MM.1S (cell line): ENCODE measurements at regions not wholly inside any gene's neighbourhood (a gene's known extent, or its start where the extent isn't known, plus 50 kb on each side); places are given as distances from the start of the nearest gene placed in this dataset.

Experiments used
- DNase-seq: peaks from one replicate; pipeline ENCODE4 v3.0.0-alpha.2; 2015
- H2AFZ ChIP-seq: fragments of 300-600 bp; sonication (generic); 2 replicates; pipeline ENCODE4 v1.6.0; 2016; ENCODE audit warnings: antibody characterized with exemption, low read length
- H3F3A ChIP-seq: fragments of 300-600 bp; sonication (generic); 2 replicates; pipeline ENCODE4 v1.6.1; 2016; ENCODE audit warnings: mild to moderate bottlenecking, antibody characterized with exemption, low read length, moderate library complexity, mixed read lengths; ENCODE audit not compliant: insufficient read depth
- H3K27ac ChIP-seq: fragments of 300-600 bp; sonication (generic); 2 replicates; pipeline ENCODE4 v1.5.1; 2016; ENCODE audit warnings: mild to moderate bottlenecking, low read length
- H3K27me3 ChIP-seq: fragments of 300-600 bp; sonication (generic); replicated peaks from 2 replicates; pipeline ENCODE4 v1.6.0; 2016; ENCODE audit warnings: low read length; ENCODE audit not compliant: insufficient read depth
- H3K36me3 ChIP-seq: fragments of 300-600 bp; sonication (generic); replicated peaks from 2 replicates; pipeline ENCODE4 v1.6.1; 2016; ENCODE audit warnings: mild to moderate bottlenecking, low read length, mixed read lengths; ENCODE audit not compliant: insufficient read depth
- H3K4me1 ChIP-seq: fragments of 300-600 bp; sonication (generic); 2 replicates; pipeline ENCODE4 v1.6.1; 2016; ENCODE audit warnings: low read length, mixed read lengths
- H3K4me2 ChIP-seq: fragments of 300-600 bp; sonication (generic); 2 replicates; pipeline ENCODE4 v1.6.0; 2016; ENCODE audit warnings: low read depth, low read length
- H3K4me3 ChIP-seq: fragments of 300-600 bp; sonication (generic); 2 replicates; pipeline ENCODE4 v1.5.1; 2016; ENCODE audit warnings: low read length, mixed read lengths
- H3K79me2 ChIP-seq: fragments of 300-600 bp; sonication (generic); 2 replicates; pipeline ENCODE4 v1.6.1; 2016; ENCODE audit warnings: mixed run types, low read length, mixed read lengths
- H3K9ac ChIP-seq: fragments of 300-600 bp; sonication (generic); 2 replicates; pipeline ENCODE4 v1.6.1; 2016; ENCODE audit warnings: low read length, mixed read lengths
- H3K9me2 ChIP-seq: fragments of 300-600 bp; sonication (generic); replicated peaks from 2 replicates; pipeline ENCODE4 v1.6.1; 2016; ENCODE audit warnings: mild to moderate bottlenecking, low read length, mixed read lengths; ENCODE audit not compliant: insufficient read depth
- H3K9me3 ChIP-seq: fragments of 300-600 bp; sonication (generic); replicated peaks from 2 replicates; pipeline ENCODE4 v1.6.1; 2016; ENCODE audit warnings: mild to moderate bottlenecking, low read length, mixed read lengths; ENCODE audit not compliant: insufficient read depth
- H4K20me1 ChIP-seq: fragments of 300-600 bp; sonication (generic); 2 replicates; pipeline ENCODE4 v1.6.1; 2016; ENCODE audit warnings: mild to moderate bottlenecking, low read length, moderate library complexity, mixed read lengths; ENCODE audit not compliant: insufficient read depth
- CTCF ChIP-seq: fragments of 300-600 bp; sonication (generic); IDR thresholded peaks from 2 replicates; pipeline ENCODE4 v1.5.1; 2016; ENCODE audit warnings: antibody characterized with exemption, low read length, mixed read lengths
- EZH2 ChIP-seq: fragments of 300-600 bp; sonication (generic); optimal IDR thresholded peaks from 2 replicates; pipeline ENCODE3; 2017; ENCODE audit warnings: low read depth, mild to moderate bottlenecking, antibody characterized with exemption, low read length, mixed read lengths
- EZH2phosphoT487 ChIP-seq: fragments of 300-600 bp; sonication (generic); IDR thresholded peaks from 2 replicates; pipeline ENCODE4 v1.6.1; 2018; ENCODE audit warnings: antibody characterized with exemption, low read length

DNA sequence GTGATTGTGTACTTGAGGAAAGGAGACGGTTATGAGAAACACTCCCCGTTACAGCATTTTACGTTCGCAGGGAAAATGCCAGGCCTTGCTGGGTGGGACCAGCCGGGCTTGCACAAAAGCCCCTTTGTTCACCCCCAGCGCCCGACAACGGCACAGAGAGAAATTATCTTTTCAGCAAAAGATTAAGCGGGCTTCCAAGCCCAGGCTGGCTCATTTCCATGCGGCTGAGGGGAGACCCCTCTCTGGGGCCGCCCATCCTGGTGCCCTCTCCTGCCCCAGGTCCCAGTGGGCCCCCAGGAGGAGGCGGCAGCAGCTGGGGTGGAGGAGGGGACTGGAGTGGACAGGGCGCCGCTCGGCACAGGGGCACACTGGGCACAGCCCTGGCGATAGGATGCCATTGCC, 50.8 kb upstream of the NOTCH1 start:
- no peak for DNase-seq
- Histone ChIP-seq H3K9me3 (no peaks in the 10 kb centered on the region), H3K4me3 (no peak overlapping the region), H3K27ac (no peak overlapping the region), H3K4me2 (no peak overlapping the region), H4K20me1 (no peaks in the 10 kb centered on the region), H3K36me3 (no peaks in the 10 kb centered on the region), H3K9me2 (no peaks in the 10 kb centered on the region), H3K27me3 (peaks cover 80% of the 10 kb centered on the region), H3K79me2 (no peaks in the 10 kb centered on the region), H3K9ac (no peak overlapping the region), H2AFZ (no peak overlapping the region), H3F3A (no peaks in the 10 kb centered on the region), H3K4me1 (no peaks in the 10 kb centered on the region)
- TF ChIP-seq EZH2phosphoT487 (no peak), CTCF (no peak), EZH2 (no peak)

DNA sequence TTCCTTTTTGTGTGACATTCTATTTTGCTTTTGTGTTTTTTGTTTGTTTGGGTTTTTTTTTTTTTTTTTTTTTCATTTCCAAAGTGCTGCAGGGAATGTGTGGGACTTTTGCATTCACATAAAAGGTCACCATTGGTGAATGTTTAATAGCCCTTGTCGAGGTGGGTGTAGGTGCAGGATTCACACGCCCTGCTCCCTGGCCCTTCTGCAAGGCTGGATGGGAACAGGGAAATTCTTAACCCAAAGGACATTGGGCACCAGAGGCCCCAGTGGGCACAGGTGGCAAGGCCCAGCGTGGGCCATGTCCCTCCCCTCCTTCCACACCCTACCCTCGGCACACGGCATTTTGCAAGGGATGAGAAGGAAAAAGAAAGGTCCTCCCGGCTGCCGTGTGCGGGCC, 50.4 kb upstream of the NOTCH1 start:
- H2AFZ ChIP-seq, result no peak overlapping the region
- H3K9me3 ChIP-seq, result no peaks in the 10 kb centered on the region
- no peaks in the 10 kb centered on the region for H3K36me3 ChIP-seq
- DNase-seq, result no peak
- H3K4me3 ChIP-seq, result no peak overlapping the region
- no peaks in the 10 kb centered on the region for H3K79me2 ChIP-seq
- peaks cover 83% of the 10 kb centered on the region for H3K27me3 ChIP-seq
- no peak for TF ChIP-seq CTCF
- no peak overlapping the region for H3K27ac ChIP-seq
- H3K9ac ChIP-seq, result no peak overlapping the region
- no peaks in the 10 kb centered on the region for H3F3A ChIP-seq
- H3K9me2 ChIP-seq, result no peaks in the 10 kb centered on the region
- H3K4me2 ChIP-seq, result no peak overlapping the region
- H3K4me1 ChIP-seq, result no peaks in the 10 kb centered on the region
- H4K20me1 ChIP-seq, result no peaks in the 10 kb centered on the region

GRCh38 chr9:136595245-136596153, 49.7 kb upstream of the NOTCH1 start:
- no peaks in the 10 kb centered on the region for H3F3A ChIP-seq
- peaks cover 87% of the 10 kb centered on the region for H3K27me3 ChIP-seq
- no peak overlapping the region for H3K27ac ChIP-seq
- no peaks in the 10 kb centered on the region for H3K9me3 ChIP-seq
- no peaks in the 10 kb centered on the region for H3K36me3 ChIP-seq
- no peak for DNase-seq
- H3K4me2 ChIP-seq, result no peak overlapping the region
- no peaks in the 10 kb centered on the region for H3K9me2 ChIP-seq
- no peak for TF ChIP-seq CTCF
- TF ChIP-seq EZH2, result no peak
- no peak for TF ChIP-seq EZH2phosphoT487
- no peaks in the 10 kb centered on the region for H4K20me1 ChIP-seq
- no peak overlapping the region for H3K4me3 ChIP-seq
- no peaks in the 10 kb centered on the region for H3K79me2 ChIP-seq
- no peaks in the 10 kb centered on the region for H3K4me1 ChIP-seq
- H3K9ac ChIP-seq, result no peak overlapping the region
- no peak overlapping the region for H2AFZ ChIP-seq
